Thymus (tissue), 11 donors: ENCODE measurements at regions not wholly inside any gene's neighbourhood (a gene's known extent, or its start where the extent isn't known, plus 50 kb on each side); places are given as distances from the start of the nearest gene placed in this dataset.

Experiments used
- DNase-seq, 9 donors: peaks; one replicate each; pipeline ENCODE4 v3.0.0-alpha.2; 2013; ENCODE audit warnings: low spot score in 9 of 9, low read depth in 6 of 9, missing footprints in 1 of 9
- H3K27ac ChIP-seq, 2 donors: one replicate each; pipeline ENCODE4 v1.5.1; 2013; ENCODE audit warnings: control low read depth in 1 of 2, low read depth in 1 of 2, low read length in 1 of 2, mild to moderate bottlenecking in 1 of 2, moderate library complexity in 1 of 2
- H3K27me3 ChIP-seq, 2 donors: one replicate each; pipeline ENCODE4 v1.5.1; 2013; ENCODE audit warnings: low read length in 1 of 2; ENCODE audit not compliant: control insufficient read depth in 2 of 2, insufficient read depth in 1 of 2
- H3K36me3 ChIP-seq, 2 donors: one replicate each; pipeline ENCODE4 v1.5.1; 2013; ENCODE audit warnings: low read length in 1 of 2, mild to moderate bottlenecking in 1 of 2, moderate library complexity in 1 of 2; ENCODE audit not compliant: control insufficient read depth in 2 of 2, insufficient read depth in 2 of 2
- H3K4me1 ChIP-seq, 2 donors: one replicate each; pipeline ENCODE4 v1.5.1; 2013; ENCODE audit warnings: low read length in 2 of 2; ENCODE audit not compliant: control insufficient read depth in 2 of 2, insufficient read depth in 2 of 2
- H3K4me3 ChIP-seq, 2 donors: one replicate each; pipeline ENCODE4 v1.5.1; 2013; ENCODE audit warnings: low read length in 2 of 2, control low read depth in 1 of 2, mild to moderate bottlenecking in 1 of 2
- H3K9me3 ChIP-seq, 2 donors: one replicate each; pipeline ENCODE4 v1.5.1; 2013; ENCODE audit warnings: low read length in 1 of 2, mild to moderate bottlenecking in 1 of 2; ENCODE audit not compliant: control insufficient read depth in 2 of 2, insufficient read depth in 1 of 2
- WGBS: extraction: QIAGEN DNeasy Blood & Tissue Kit; methylation state at CpG from one replicate; pipeline ENCODE4 v1.1.7; 2013; 5-methylcytosine and 5-hydroxymethylcytosine counted together
- donor health status: healthy.

GRCh38 chr6:21377356-21377755, 216.2 kb upstream of the SOX4 start:
- WGBS: 96% methylated on average over 6 of the region's 6 CpGs

GRCh38 chr6:21381331-21381963, 212.1 kb upstream of the SOX4 start:
- 93% methylated on average over 3 of the region's 3 CpGs for WGBS
- DNase-seq: no peak
- no peaks in the 10 kb centered on the region for H3K4me1 ChIP-seq
- H3K27me3 ChIP-seq: no peaks in the 10 kb centered on the region
- no peaks in the 10 kb centered on the region for H3K9me3 ChIP-seq
- H3K4me3 ChIP-seq: no peak overlapping the region
- no peak overlapping the region for H3K27ac ChIP-seq
- no peaks in the 10 kb centered on the region for H3K36me3 ChIP-seq

More at GRCh38 chr6:21377356-21377755, 216.2 kb upstream of the SOX4 start:
- no peak overlapping the region for H3K27ac ChIP-seq
- H3K9me3 ChIP-seq: no peaks in the 10 kb centered on the region
- no peak for DNase-seq
- no peak overlapping the region for H3K4me3 ChIP-seq
- H3K27me3 ChIP-seq: no peaks in the 10 kb centered on the region
- H3K36me3 ChIP-seq: no peaks in the 10 kb centered on the region
- no peaks in the 10 kb centered on the region for H3K4me1 ChIP-seq

- Histone ChIP-seq H3K4me3 (no peak overlapping the region), H3K27me3 (no peaks in the 10 kb centered on the region), H3K27ac (no peak overlapping the region), H3K9me3 (no peaks in the 10 kb centered on the region), H3K36me3 (no peaks in the 10 kb centered on the region), H3K4me1 (no peaks in the 10 kb centered on the region)
- DNase-seq: no peak
- WGBS: 84% methylated on average over 12 of the region's 12 CpGs
These were observed 210.6 kb upstream of the SOX4 start for GRCh38 chr6:21382821-21383449.

- 97% methylated on average over 17 of the region's 17 CpGs for WGBS
- no peaks in the 10 kb centered on the region for H3K27me3 ChIP-seq
- no peak overlapping the region for H3K27ac ChIP-seq
These were observed 210.0 kb upstream of the SOX4 start for GRCh38 chr6:21383450-21384085.

GRCh38 chr6:21384216-21384615, 209.3 kb upstream of the SOX4 start:
- DNase-seq: no peak
- no peaks in the 10 kb centered on the region for H3K27me3 ChIP-seq
- WGBS: 95% methylated on average over 8 of the region's 8 CpGs
- no peaks in the 10 kb centered on the region for H3K9me3 ChIP-seq
- no peak overlapping the region for H3K4me3 ChIP-seq
- H3K27ac ChIP-seq: no peak overlapping the region
- H3K4me1 ChIP-seq: no peaks in the 10 kb centered on the region
- H3K36me3 ChIP-seq: no peaks in the 10 kb centered on the region

More at GRCh38 chr6:21383450-21384085, 210.0 kb upstream of the SOX4 start:
- Histone ChIP-seq H3K36me3 (no peaks in the 10 kb centered on the region), H3K4me3 (no peak overlapping the region), H3K4me1 (no peaks in the 10 kb centered on the region), H3K9me3 (no peaks in the 10 kb centered on the region)
- no peak for DNase-seq

GRCh38 chr6:21386744-21387143, 206.8 kb upstream of the SOX4 start:
- no peaks in the 10 kb centered on the region for H3K36me3 ChIP-seq
- 98% methylated on average over 2 of the region's 2 CpGs for WGBS
- H3K9me3 ChIP-seq: no peaks in the 10 kb centered on the region
- no peak overlapping the region for H3K27ac ChIP-seq
- H3K27me3 ChIP-seq: no peaks in the 10 kb centered on the region
- no peak for DNase-seq
- no peak overlapping the region for H3K4me3 ChIP-seq
- H3K4me1 ChIP-seq: no peaks in the 10 kb centered on the region

GRCh38 chr6:21390532-21391213, 202.9 kb upstream of the SOX4 start:
- no peak for DNase-seq
- Histone ChIP-seq H3K4me3 (no peak overlapping the region), H3K27ac (no peak overlapping the region), H3K4me1 (peaks cover 0 to 6% of the 10 kb centered on the region in 2 donors), H3K27me3 (no peaks in the 10 kb centered on the region), H3K36me3 (no peaks in the 10 kb centered on the region), H3K9me3 (peaks cover 0 to 4% of the 10 kb centered on the region in 2 donors)
- WGBS: 92% methylated on average over 5 of the region's 5 CpGs

- Histone ChIP-seq H3K36me3 (no peaks in the 10 kb centered on the region), H3K4me1 (peaks cover 0 to 6% of the 10 kb centered on the region in 2 donors), H3K4me3 (no peak overlapping the region), H3K27me3 (no peaks in the 10 kb centered on the region), H3K9me3 (peaks cover 0 to 4% of the 10 kb centered on the region in 2 donors), H3K27ac (no peak overlapping the region)
- WGBS: over 99% methylated on average over 2 of the region's 2 CpGs
- DNase-seq: no peak
These were observed 201.4 kb upstream of the SOX4 start for GRCh38 chr6:21392177-21392576.
